ENCODE measurements at regions not wholly inside any gene's neighbourhood (a gene's known extent, or its start where the extent isn't known, plus 50 kb on each side); places are given as distances from the start of the nearest gene placed in this dataset.

- Histone ChIP-seq H3K9me3 (no peaks in the 10 kb centered on the region), H3K4me3 (ENCODE audit: low read depth, low read length) (no peak overlapping the region), H3K4me1 (no peaks in the 10 kb centered on the region), H3K27me3 (replicated peaks; ENCODE audit: control insufficient read depth, insufficient read depth, low read length) (no peaks in the 10 kb centered on the region), H3K36me3 (ENCODE audit: control insufficient read depth, insufficient read depth, low read length) (no peaks in the 10 kb centered on the region)
- Mint-ChIP-seq H3K27ac (ENCODE audit: unreplicated experiment) (no peak overlapping the region), H3K4me1 (ENCODE audit: low read depth, unreplicated experiment) (peaks cover 6% of the 10 kb centered on the region), H3K27me3 (ENCODE audit: insufficient read depth, unreplicated experiment) (no peaks in the 10 kb centered on the region), H3K9me3 (ENCODE audit: unreplicated experiment) (peaks cover 10% of the 10 kb centered on the region), H3K36me3 (ENCODE audit: insufficient read depth, unreplicated experiment) (no peaks in the 10 kb centered on the region), H3K4me3 (ENCODE audit: unreplicated experiment) (no peak overlapping the region)
- intact Hi-C loops (cut with micrococcal nuclease; ENCODE audit: unreplicated experiment): no loop called here
- no peak for DNase-seq
- POLR2A ChIA-PET: no interaction called here
- no TSS peak for BruUV-seq (replicated peaks)
- CTCF ChIA-PET: no interaction called here
- TF ChIP-seq CTCF (IDR thresholded peaks at IDR 0.05; ENCODE audit: insufficient read depth in 1 of 2, low read depth in 1 of 2, low read length in 1 of 2, severe bottlenecking in 1 of 2, unreplicated experiment in 1 of 2): no peak
Observed at GRCh38 chr2:38192976-38193375, 117.0 kb upstream of the CYP1B1 start.

GRCh38 chr2:38192046-38192445, 116.1 kb upstream of the CYP1B1 start:
- peaks cover 6% of the 10 kb centered on the region for H3K4me1 Mint-ChIP-seq (ENCODE audit: low read depth, unreplicated experiment)
- peaks cover 10% of the 10 kb centered on the region for H3K9me3 Mint-ChIP-seq (ENCODE audit: unreplicated experiment)
- H3K27me3 Mint-ChIP-seq (ENCODE audit: insufficient read depth, unreplicated experiment): no peaks in the 10 kb centered on the region
- TF ChIP-seq CTCF (IDR thresholded peaks at IDR 0.05; ENCODE audit: insufficient read depth in 1 of 2, low read depth in 1 of 2, low read length in 1 of 2, severe bottlenecking in 1 of 2, unreplicated experiment in 1 of 2): no peak
- BruUV-seq (replicated peaks): no TSS peak
- H3K27ac Mint-ChIP-seq (ENCODE audit: unreplicated experiment): no peak overlapping the region
- ChIA-PET POLR2A (no interaction called here), CTCF (no interaction called here)
- no peaks in the 10 kb centered on the region for H3K36me3 Mint-ChIP-seq (ENCODE audit: insufficient read depth, unreplicated experiment)
- no peak for DNase-seq
- intact Hi-C loops (cut with micrococcal nuclease; ENCODE audit: unreplicated experiment): no loop called here
- no peaks in the 10 kb centered on the region for H3K27me3 ChIP-seq (replicated peaks; ENCODE audit: control insufficient read depth, insufficient read depth, low read length)
- H3K4me3 Mint-ChIP-seq (ENCODE audit: unreplicated experiment): no peak overlapping the region
- no peaks in the 10 kb centered on the region for H3K9me3 ChIP-seq
- H3K36me3 ChIP-seq (ENCODE audit: control insufficient read depth, insufficient read depth, low read length): no peaks in the 10 kb centered on the region
- no peaks in the 10 kb centered on the region for H3K4me1 ChIP-seq
- no peak overlapping the region for H3K4me3 ChIP-seq (ENCODE audit: low read depth, low read length)

DNA sequence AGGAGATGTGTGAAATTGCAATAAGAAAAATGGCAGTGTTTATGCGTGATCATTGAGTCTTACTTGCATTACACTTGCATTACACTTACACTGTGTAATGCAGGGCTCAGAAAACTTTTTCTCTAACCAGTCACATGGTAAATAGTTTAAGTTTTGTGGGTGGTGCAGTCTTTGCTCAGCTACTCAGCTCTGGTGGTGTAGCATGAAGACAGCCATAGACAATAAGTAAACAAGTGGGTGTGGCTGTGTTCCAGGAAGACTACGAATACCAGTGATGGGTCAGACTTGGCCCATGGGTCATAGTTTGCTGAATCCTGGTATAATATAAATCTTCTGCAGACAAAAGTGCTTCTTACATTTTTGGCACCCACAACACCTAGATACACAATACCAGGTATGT, 115.6 kb upstream of the CYP1B1 start:
- H3K27me3 ChIP-seq (replicated peaks; ENCODE audit: control insufficient read depth, insufficient read depth, low read length): no peaks in the 10 kb centered on the region
- H3K4me1 ChIP-seq: no peaks in the 10 kb centered on the region
- Mint-ChIP-seq H3K9me3 (ENCODE audit: unreplicated experiment) (peaks cover 10% of the 10 kb centered on the region), H3K27me3 (ENCODE audit: insufficient read depth, unreplicated experiment) (no peaks in the 10 kb centered on the region), H3K36me3 (ENCODE audit: insufficient read depth, unreplicated experiment) (no peaks in the 10 kb centered on the region), H3K27ac (ENCODE audit: unreplicated experiment) (no peak overlapping the region), H3K4me3 (ENCODE audit: unreplicated experiment) (no peak overlapping the region), H3K4me1 (ENCODE audit: low read depth, unreplicated experiment) (peaks cover 6% of the 10 kb centered on the region)
- no peak overlapping the region for H3K4me3 ChIP-seq (ENCODE audit: low read depth, low read length)
- no peak for TF ChIP-seq CTCF (IDR thresholded peaks at IDR 0.05; ENCODE audit: insufficient read depth in 1 of 2, low read depth in 1 of 2, low read length in 1 of 2, severe bottlenecking in 1 of 2, unreplicated experiment in 1 of 2)
- H3K36me3 ChIP-seq (ENCODE audit: control insufficient read depth, insufficient read depth, low read length): no peaks in the 10 kb centered on the region
- H3K9me3 ChIP-seq: no peaks in the 10 kb centered on the region
- intact Hi-C loops (cut with micrococcal nuclease; ENCODE audit: unreplicated experiment): no loop called here
- CTCF ChIA-PET: no interaction called here
- BruUV-seq (replicated peaks): no TSS peak
- DNase-seq: no peak
- POLR2A ChIA-PET: no interaction called here
